Sigmoid colon (tissue), 6 donors: ENCODE measurements at regions not wholly inside any gene's neighbourhood (a gene's known extent, or its start where the extent isn't known, plus 50 kb on each side); places are given as distances from the start of the nearest gene placed in this dataset.

Experiments
- DNase-seq: peaks from one replicate; pipeline ENCODE4 v3.0.0-alpha.2; 2019
- H3K27ac ChIP-seq, 4 donors: fragments of 200-600 bp; sonication (generic); one replicate each; pipeline ENCODE4 v1.5.1; 2016 to 2019; ENCODE audit warnings: mild to moderate bottlenecking in 1 of 4
- H3K27me3 ChIP-seq, 3 donors: fragments of 200-600 bp; sonication (generic); one replicate each; pipeline ENCODE4 v1.5.1; 2019; ENCODE audit warnings: mild to moderate bottlenecking in 1 of 3
- H3K36me3 ChIP-seq, 4 donors: fragments of 200-600 bp; sonication (generic); one replicate each; pipeline ENCODE4 v1.5.1; 2016 to 2019
- H3K4me1 ChIP-seq, 4 donors: fragments of 200-600 bp; sonication (generic); one replicate each; pipeline ENCODE4 v1.5.1; 2017 to 2019
- H3K4me3 ChIP-seq, 4 donors: fragments of 200-600 bp; sonication (generic); one replicate each; pipeline ENCODE4 v1.5.1; 2017 to 2019; ENCODE audit warnings: mild to moderate bottlenecking in 2 of 4, moderate library complexity in 1 of 4
- H3K9me3 ChIP-seq, 4 donors: fragments of 200-600 bp in 3 of 4; sonication (generic) in 3 of 4; one replicate each; pipeline versions ENCODE4 v1.5.1 to v1.6.1; 2013 to 2019
- EP300 ChIP-seq, 4 donors: sonication (generic); formaldehyde crosslinking; IDR thresholded peaks; one replicate each; pipeline ENCODE4 v1.6.1; 2017; ENCODE audit warnings: antibody characterized with exemption in 4 of 4
- POLR2A ChIP-seq, 2 donors: fragments of 450-650 bp; IDR thresholded peaks; one replicate each; pipeline ENCODE4 v1.6.1; 2016; ENCODE audit warnings: antibody characterized with exemption in 2 of 2, mild to moderate bottlenecking in 2 of 2, moderate library complexity in 2 of 2
- POLR2AphosphoS5 ChIP-seq, 4 donors: sonication (generic); formaldehyde crosslinking; IDR thresholded peaks; one replicate each; pipeline ENCODE4 v1.6.1; 2017; ENCODE audit warnings: antibody characterized with exemption in 4 of 4
- WGBS, 2 donors: extraction: QIAGEN DNeasy Blood & Tissue Kit; methylation state at CpG; one replicate each; pipeline ENCODE4 v1.1.7; 2013; 5-methylcytosine and 5-hydroxymethylcytosine counted together
- intact Hi-C: fragments of 100-400 bp; cut with DNase I; formaldehyde crosslinking; loops from one replicate; pipeline ENCODE4 v1.15.1; 2023
- TF ChIP-seq, protein P1 (sequence below), 4 experiments: fragments of 450-650 bp in 3 of 4; fragments of 200-600 bp in 1 of 4; IDR thresholded peaks; one replicate each; pipeline ENCODE4 v1.5.1; 2016 to 2019; ENCODE audit warnings: antibody characterized with exemption in 4 of 4, mild to moderate bottlenecking in 3 of 4, moderate library complexity in 2 of 4
- donor health status: healthy with polysubstance abuse.
- donor health status: healthy.

DNA sequence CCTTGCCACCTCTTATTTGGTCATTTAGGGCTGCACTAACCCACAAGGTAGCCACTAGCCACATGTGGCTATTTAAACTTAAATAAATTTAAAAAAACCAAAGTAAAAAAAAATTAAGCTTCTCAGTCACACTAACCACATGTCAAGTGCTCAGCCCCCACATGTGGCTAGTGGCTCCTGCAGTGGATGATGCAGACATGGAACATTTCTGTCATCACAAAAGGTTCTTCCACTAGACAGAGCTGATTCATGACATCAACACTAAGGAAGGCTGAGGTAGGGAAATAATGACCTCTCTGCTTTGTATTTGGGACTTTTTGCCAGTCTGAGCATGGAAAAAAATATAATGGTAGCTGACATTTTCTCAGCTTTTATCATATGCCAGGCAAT, 173.0 kb upstream of the FERMT1 start:
- no peaks in the 10 kb centered on the region for H3K27me3 ChIP-seq
- TF ChIP-seq, protein P1, sequence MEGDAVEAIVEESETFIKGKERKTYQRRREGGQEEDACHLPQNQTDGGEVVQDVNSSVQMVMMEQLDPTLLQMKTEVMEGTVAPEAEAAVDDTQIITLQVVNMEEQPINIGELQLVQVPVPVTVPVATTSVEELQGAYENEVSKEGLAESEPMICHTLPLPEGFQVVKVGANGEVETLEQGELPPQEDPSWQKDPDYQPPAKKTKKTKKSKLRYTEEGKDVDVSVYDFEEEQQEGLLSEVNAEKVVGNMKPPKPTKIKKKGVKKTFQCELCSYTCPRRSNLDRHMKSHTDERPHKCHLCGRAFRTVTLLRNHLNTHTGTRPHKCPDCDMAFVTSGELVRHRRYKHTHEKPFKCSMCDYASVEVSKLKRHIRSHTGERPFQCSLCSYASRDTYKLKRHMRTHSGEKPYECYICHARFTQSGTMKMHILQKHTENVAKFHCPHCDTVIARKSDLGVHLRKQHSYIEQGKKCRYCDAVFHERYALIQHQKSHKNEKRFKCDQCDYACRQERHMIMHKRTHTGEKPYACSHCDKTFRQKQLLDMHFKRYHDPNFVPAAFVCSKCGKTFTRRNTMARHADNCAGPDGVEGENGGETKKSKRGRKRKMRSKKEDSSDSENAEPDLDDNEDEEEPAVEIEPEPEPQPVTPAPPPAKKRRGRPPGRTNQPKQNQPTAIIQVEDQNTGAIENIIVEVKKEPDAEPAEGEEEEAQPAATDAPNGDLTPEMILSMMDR (IDR thresholded peaks at IDR 0.05), result no peak
- no peak for TF ChIP-seq POLR2A (IDR thresholded peaks at IDR 0.05)
- TF ChIP-seq POLR2AphosphoS5 (IDR thresholded peaks at IDR 0.05), result no peak
- no peak for TF ChIP-seq EP300 (IDR thresholded peaks at IDR 0.05)
- H3K36me3 ChIP-seq, result no peaks in the 10 kb centered on the region
- no peak for DNase-seq
- no peaks in the 10 kb centered on the region for H3K9me3 ChIP-seq
- intact Hi-C loops, result no loop called here
- H3K27ac ChIP-seq, result no peak overlapping the region
- no peaks in the 10 kb centered on the region for H3K4me1 ChIP-seq
- no peak overlapping the region for H3K4me3 ChIP-seq

DNA sequence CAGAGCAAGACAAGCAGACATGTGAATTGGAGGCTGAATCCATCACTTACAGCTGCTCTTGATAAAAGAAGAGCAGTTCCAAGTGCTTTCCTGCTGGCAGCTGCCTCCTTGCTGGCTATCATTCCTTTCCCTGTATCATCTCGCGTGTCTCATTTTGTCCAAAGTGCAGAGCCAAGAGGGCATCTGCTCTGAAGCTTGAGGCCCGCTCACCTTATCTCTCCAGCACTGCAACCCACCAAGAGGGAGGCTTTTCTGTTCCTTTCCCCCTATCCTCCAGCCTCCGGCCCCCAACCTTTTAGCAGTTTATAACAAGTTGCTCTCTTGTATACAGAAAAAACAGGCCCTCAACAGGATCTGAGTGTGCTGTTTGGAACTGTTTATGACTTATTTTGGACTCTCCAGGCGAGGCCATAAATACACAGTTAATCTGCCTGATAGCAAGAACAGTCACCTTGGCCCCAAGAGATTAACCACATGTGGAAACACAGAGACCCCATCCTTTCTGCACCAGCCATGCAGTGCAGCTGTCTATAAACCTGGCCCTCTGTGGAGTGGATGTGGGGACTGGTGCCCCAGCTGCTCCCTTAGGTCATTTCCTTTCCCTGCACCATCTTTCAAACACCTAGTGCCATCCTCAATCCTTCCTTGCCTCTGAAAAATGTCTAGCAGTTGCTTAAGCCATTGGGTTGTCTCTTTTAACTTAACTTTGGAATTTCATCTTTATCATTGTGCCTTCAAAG, 172.5 kb upstream of the FERMT1 start:
- Histone ChIP-seq H3K27me3 (no peaks in the 10 kb centered on the region), H3K4me3 (no peak overlapping the region), H3K27ac (no peak overlapping the region), H3K4me1 (no peaks in the 10 kb centered on the region), H3K36me3 (no peaks in the 10 kb centered on the region), H3K9me3 (no peaks in the 10 kb centered on the region)
- TF ChIP-seq, protein P1 (IDR thresholded peaks at IDR 0.05), result no peak
- TF ChIP-seq POLR2AphosphoS5 (IDR thresholded peaks at IDR 0.05), result no peak
- no peak for TF ChIP-seq POLR2A (IDR thresholded peaks at IDR 0.05)
- no peak for TF ChIP-seq EP300 (IDR thresholded peaks at IDR 0.05)
- 51 to 61% methylated on average over 5 of the region's 5 CpGs for WGBS, 2 donors
- no peak for DNase-seq
- intact Hi-C loops, result no loop called here

DNA sequence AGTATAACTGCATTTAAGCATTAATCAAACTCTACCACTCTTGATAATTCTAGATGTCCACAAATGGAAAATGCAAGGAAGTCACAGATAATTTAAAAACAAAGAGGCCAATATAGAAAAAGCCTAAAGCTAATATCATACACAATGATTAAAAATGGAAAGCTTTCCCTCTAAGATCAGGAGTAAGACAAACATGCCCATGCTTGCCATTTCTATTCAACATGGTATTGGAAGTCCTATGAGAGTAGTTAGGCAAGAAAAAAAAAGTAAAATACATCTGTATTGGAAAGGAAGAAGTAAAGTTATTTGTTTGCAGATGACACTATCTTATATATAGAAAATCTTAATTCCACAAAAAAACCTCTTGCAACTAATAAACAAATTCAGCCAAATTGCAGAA, 164.6 kb upstream of the FERMT1 start:
- no peaks in the 10 kb centered on the region for H3K4me1 ChIP-seq
- no peak overlapping the region for H3K27ac ChIP-seq
- H3K27me3 ChIP-seq, result no peaks in the 10 kb centered on the region
- H3K36me3 ChIP-seq, result no peaks in the 10 kb centered on the region
- TF ChIP-seq EP300 (IDR thresholded peaks at IDR 0.05), result no peak
- TF ChIP-seq POLR2A (IDR thresholded peaks at IDR 0.05), result no peak
- TF ChIP-seq POLR2AphosphoS5 (IDR thresholded peaks at IDR 0.05), result no peak
- TF ChIP-seq, protein P1 (IDR thresholded peaks at IDR 0.05), result no peak
- DNase-seq, result no peak
- intact Hi-C loops, result no loop called here
- peaks cover 0 to 4% (median 2%) of the 10 kb centered on the region in 4 donors for H3K9me3 ChIP-seq
- H3K4me3 ChIP-seq, result no peak overlapping the region

DNA sequence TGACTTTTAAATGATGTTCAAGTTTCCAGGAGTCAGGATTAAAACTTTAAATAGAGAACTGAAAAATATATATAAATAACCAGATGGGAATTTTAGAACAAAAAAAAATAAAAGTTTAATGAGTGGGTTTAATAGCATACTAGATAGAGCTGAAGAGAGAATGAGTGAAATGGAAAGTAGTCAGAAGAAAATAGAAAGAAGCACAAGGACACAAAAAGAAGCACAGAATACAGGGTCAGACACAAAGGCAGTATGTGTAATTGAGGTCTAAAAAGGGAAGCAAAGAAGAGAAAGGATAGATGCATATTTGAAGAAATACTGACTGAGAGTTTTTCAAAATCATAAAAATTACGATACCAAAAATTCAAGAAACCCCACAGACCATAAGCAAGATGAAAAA, 159.8 kb upstream of the FERMT1 start:
- Histone ChIP-seq H3K27ac (no peak overlapping the region), H3K4me1 (no peaks in the 10 kb centered on the region), H3K27me3 (no peaks in the 10 kb centered on the region), H3K9me3 (peaks cover 0 to 4% (median 2%) of the 10 kb centered on the region in 4 donors), H3K36me3 (no peaks in the 10 kb centered on the region), H3K4me3 (no peak overlapping the region)
- TF ChIP-seq POLR2AphosphoS5 (IDR thresholded peaks at IDR 0.05) (no peak), EP300 (IDR thresholded peaks at IDR 0.05) (no peak), POLR2A (IDR thresholded peaks at IDR 0.05) (no peak)
- TF ChIP-seq, protein P1 (IDR thresholded peaks at IDR 0.05), result no peak
- intact Hi-C loops, result no loop called here
- no peak for DNase-seq
- 68 to 70% methylated on average over 1 of the region's 1 CpG for WGBS, 2 donors
